SK-N-MC (cell line): ENCODE measurements at regions not wholly inside any gene's neighbourhood (a gene's known extent, or its start where the extent isn't known, plus 50 kb on each side); places are given as distances from the start of the nearest gene placed in this dataset.

Experiments
- DNase-seq: peaks from one replicate; pipeline ENCODE4 v3.0.0-alpha.2; 2011; ENCODE audit warnings: low read depth, low spot score
- H3K27ac ChIP-seq: fragments of 200-600 bp; sonication (generic); 2 replicates; pipeline ENCODE4 v1.5.1; 2016; ENCODE audit warnings: mixed run types
- H3K36me3 ChIP-seq: fragments of 200-600 bp; sonication (generic); 2 replicates; pipeline ENCODE4 v1.6.1; 2017; ENCODE audit warnings: antibody characterized with exemption, low read length, mixed read lengths; ENCODE audit not compliant: insufficient read depth
- H3K4me3 ChIP-seq: fragments of 200-600 bp; sonication (generic); 2 replicates; pipeline ENCODE4 v1.5.1; 2016
- H3K9ac ChIP-seq: fragments of 200-600 bp; sonication (generic); 2 replicates; pipeline ENCODE4 v1.8.0; 2017; ENCODE audit warnings: mixed run types, mixed read lengths; ENCODE audit not compliant: insufficient read length
- H3K9me3 ChIP-seq: fragments of 200-600 bp; sonication (generic); 2 replicates; pipeline ENCODE4 v1.6.1; 2017; ENCODE audit warnings: low read depth, mild to moderate bottlenecking, antibody characterized with exemption, low read length, moderate library complexity, mixed read lengths
- EZH2 ChIP-seq: fragments of 200-600 bp; sonication (generic); IDR thresholded peaks from one replicate; pipeline ENCODE4 v1.6.1; 2017; ENCODE audit warnings: antibody characterized with exemption
- FOXP2 ChIP-seq: optimal IDR thresholded peaks from 2 replicates; pipeline ENCODE3; 2011; ENCODE audit warnings: mild to moderate bottlenecking, moderate library complexity; ENCODE audit not compliant: insufficient read depth; ENCODE audit errors: extremely low read length, control extremely low read depth
- POLR2AphosphoS5 ChIP-seq: IDR thresholded peaks from 2 replicates; pipeline ENCODE4 v1.6.1; 2012; ENCODE audit warnings: mild to moderate bottlenecking, low read depth, low read length, borderline replicate concordance

GRCh38 chr2:9732824-9733223 is 102.0 kb upstream of the YWHAQ start:
- H3K9ac ChIP-seq: no peak overlapping the region
- no peak for TF ChIP-seq POLR2AphosphoS5
- H3K27ac ChIP-seq: no peak overlapping the region
- no peaks in the 10 kb centered on the region for H3K36me3 ChIP-seq
- H3K4me3 ChIP-seq: no peak overlapping the region
- H3K9me3 ChIP-seq: no peaks in the 10 kb centered on the region
- DNase-seq: no peak

DNA sequence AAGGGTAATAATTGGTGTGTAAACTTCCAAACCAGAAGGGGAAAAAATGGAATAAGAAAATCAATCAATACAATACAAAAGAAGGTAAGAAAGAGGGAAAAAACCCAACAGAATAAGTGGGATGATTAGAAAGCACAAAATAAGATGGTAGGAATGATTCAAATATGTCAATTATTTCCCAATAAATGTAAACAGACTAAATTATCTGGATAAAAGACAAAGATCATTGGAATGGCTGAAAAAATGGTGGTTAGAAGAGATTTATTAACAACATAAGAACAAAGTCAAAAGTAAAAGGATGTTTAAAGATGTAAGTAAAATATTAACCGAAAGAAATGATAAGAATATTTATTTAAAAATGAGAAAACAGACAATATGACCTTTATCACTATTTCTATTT is 103.5 kb upstream of the YWHAQ start:
- no peak for DNase-seq
- H3K36me3 ChIP-seq: no peaks in the 10 kb centered on the region
- no peak overlapping the region for H3K27ac ChIP-seq
- H3K9me3 ChIP-seq: no peaks in the 10 kb centered on the region
- no peak overlapping the region for H3K4me3 ChIP-seq
- H3K9ac ChIP-seq: no peak overlapping the region
- no peak for TF ChIP-seq EZH2
- TF ChIP-seq POLR2AphosphoS5: no peak
- no peak for TF ChIP-seq FOXP2

DNA sequence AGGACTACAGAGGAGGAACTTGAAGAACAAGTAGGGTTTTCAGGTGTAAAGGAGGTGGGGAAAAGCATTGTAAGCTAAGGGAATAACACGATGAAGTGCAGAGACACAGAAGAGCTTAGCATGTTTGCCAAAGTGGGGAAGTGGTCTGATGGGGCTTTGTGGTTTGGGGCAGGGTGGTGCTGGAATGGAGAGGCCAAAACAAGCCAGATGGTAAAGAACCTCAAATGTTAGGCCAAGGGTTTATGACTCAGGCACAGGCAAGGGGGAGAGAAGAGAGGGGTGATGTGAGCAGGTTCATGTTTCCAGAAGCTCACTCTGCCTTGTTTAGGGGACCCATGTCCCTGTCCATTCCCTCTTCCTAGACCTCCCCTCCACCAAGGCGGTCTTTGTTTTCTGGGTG is 104.5 kb upstream of the YWHAQ start:
- no peak for TF ChIP-seq EZH2
- TF ChIP-seq FOXP2: no peak
- no peak for TF ChIP-seq POLR2AphosphoS5

DNA sequence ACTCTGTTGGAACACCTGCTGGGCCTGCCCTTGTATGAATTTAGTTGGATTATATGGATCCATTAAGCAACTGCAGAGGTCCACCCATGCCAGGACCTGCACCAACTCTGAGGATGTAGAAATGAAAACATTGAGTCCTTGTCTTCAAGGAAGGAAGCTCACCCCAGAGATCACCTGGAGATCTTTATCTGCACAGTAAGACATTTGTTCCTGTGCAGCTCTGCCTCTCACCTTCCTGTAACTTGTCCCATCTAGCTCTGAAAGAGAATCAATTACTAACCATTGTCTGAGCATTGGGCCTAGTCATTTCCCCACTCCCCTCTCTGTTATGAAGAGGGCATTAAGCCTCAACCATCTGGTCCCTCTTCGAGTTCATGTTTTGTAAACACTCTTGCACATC is 105.2 kb upstream of the YWHAQ start:
- Histone ChIP-seq H3K9me3 (no peaks in the 10 kb centered on the region), H3K36me3 (no peaks in the 10 kb centered on the region), H3K9ac (no peak overlapping the region), H3K4me3 (no peak overlapping the region), H3K27ac (no peak overlapping the region)
- no peak for TF ChIP-seq EZH2
- no peak for TF ChIP-seq FOXP2
- no peak for TF ChIP-seq POLR2AphosphoS5
- no peak for DNase-seq

More for the DNA sequence above, 104.5 kb upstream of the YWHAQ start:
- Histone ChIP-seq H3K9ac (no peak overlapping the region), H3K27ac (no peak overlapping the region), H3K4me3 (no peak overlapping the region), H3K9me3 (no peaks in the 10 kb centered on the region), H3K36me3 (no peaks in the 10 kb centered on the region)
- DNase-seq: no peak

GRCh38 chr2:9737053-9737875 is 106.0 kb upstream of the TAF1B start:
- no peak for DNase-seq
- TF ChIP-seq POLR2AphosphoS5: no peak
- no peak for TF ChIP-seq EZH2
- no peak for TF ChIP-seq FOXP2
- H3K27ac ChIP-seq: no peak overlapping the region

GRCh38 chr2:9738062-9738461 is 105.2 kb upstream of the TAF1B start:
- Histone ChIP-seq H3K4me3 (no peak overlapping the region), H3K36me3 (no peaks in the 10 kb centered on the region), H3K9ac (no peak overlapping the region), H3K27ac (no peak overlapping the region), H3K9me3 (no peaks in the 10 kb centered on the region)
- TF ChIP-seq POLR2AphosphoS5 (no peak), EZH2 (no peak), FOXP2 (no peak)
- DNase-seq: no peak

More at GRCh38 chr2:9737053-9737875, 106.0 kb upstream of the TAF1B start:
- no peak overlapping the region for H3K4me3 ChIP-seq
- H3K9ac ChIP-seq: no peak overlapping the region
- H3K36me3 ChIP-seq: no peaks in the 10 kb centered on the region
- no peaks in the 10 kb centered on the region for H3K9me3 ChIP-seq

GRCh38 chr2:9738535-9739496 is 104.5 kb upstream of the TAF1B start:
- Histone ChIP-seq H3K9ac (no peak overlapping the region), H3K27ac (no peak overlapping the region)

GRCh38 chr2:9739531-9739964 is 103.7 kb upstream of the TAF1B start:
- no peak overlapping the region for H3K4me3 ChIP-seq
- no peaks in the 10 kb centered on the region for H3K9me3 ChIP-seq
- no peak overlapping the region for H3K27ac ChIP-seq
- H3K9ac ChIP-seq: no peak overlapping the region
- H3K36me3 ChIP-seq: no peaks in the 10 kb centered on the region
- no peak for DNase-seq
- TF ChIP-seq EZH2 (no peak), POLR2AphosphoS5 (no peak), FOXP2 (no peak)

More at GRCh38 chr2:9738535-9739496, 104.5 kb upstream of the TAF1B start:
- TF ChIP-seq POLR2AphosphoS5 (no peak), EZH2 (no peak), FOXP2 (no peak)
- H3K9me3 ChIP-seq: no peaks in the 10 kb centered on the region
- H3K36me3 ChIP-seq: no peaks in the 10 kb centered on the region
- H3K4me3 ChIP-seq: no peak overlapping the region
- no peak for DNase-seq
